Body of pancreas (tissue), 4 donors: ENCODE measurements at regions not wholly inside any gene's neighbourhood (a gene's known extent, or its start where the extent isn't known, plus 50 kb on each side); places are given as distances from the start of the nearest gene placed in this dataset.
"Not testable (repeated sequence)": the region's sequence is repeated elsewhere in the genome, so short reads cannot be mapped to it uniquely, and the experiment has no call there.

Experiments used
- POLR2A ChIP-seq, 3 donors: fragments of 450-650 bp; IDR thresholded peaks; one replicate each; pipeline ENCODE4 v1.6.1; 2016; ENCODE audit warnings: antibody characterized with exemption in 3 of 3, mild to moderate bottlenecking in 2 of 3
- TF ChIP-seq, protein P1 (sequence below), 7 experiments: fragments of 450-650 bp in 4 of 7; fragments of 200-600 bp in 3 of 7; sonication (generic) in 3 of 7; IDR thresholded peaks; one replicate each; pipeline ENCODE4 v1.5.1; 2016 to 2019; ENCODE audit warnings: antibody characterized with exemption in 7 of 7

DNA sequence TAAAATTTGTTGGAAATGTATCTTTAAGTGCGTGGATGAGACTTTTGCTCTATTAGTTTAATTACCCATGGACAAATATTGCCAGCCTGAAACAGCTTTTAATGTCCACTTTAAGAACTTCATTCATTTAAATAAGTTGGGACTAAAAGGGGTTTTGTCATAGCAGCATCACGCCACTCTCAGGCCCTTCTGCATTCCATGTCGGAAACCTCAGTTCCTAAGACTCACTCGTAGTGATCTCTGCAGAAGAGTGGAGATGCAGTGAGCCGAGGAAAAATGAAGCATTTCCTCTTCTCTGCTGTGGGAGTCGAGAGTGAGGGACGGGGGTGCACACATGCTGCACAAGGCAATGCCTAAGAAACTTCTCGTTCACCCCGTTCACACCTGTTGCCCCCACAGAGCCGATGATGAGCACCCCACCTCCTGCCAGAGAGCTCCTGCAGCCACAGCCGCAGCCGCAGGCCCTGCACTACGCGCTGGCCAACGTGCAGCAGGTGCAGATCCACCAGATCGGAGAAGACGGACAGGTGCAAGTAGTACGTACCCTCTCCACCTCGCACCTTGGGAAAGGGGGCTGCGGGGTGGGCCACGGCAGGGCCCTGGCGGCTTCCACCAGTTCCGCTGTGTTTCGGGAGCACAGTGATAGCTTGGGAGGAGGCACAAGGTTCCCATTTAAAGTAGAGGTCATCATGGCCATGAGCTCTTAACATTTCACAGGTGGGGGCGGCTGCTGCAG, 68.8 kb upstream of the CRYM start:
- TF ChIP-seq, protein P1, sequence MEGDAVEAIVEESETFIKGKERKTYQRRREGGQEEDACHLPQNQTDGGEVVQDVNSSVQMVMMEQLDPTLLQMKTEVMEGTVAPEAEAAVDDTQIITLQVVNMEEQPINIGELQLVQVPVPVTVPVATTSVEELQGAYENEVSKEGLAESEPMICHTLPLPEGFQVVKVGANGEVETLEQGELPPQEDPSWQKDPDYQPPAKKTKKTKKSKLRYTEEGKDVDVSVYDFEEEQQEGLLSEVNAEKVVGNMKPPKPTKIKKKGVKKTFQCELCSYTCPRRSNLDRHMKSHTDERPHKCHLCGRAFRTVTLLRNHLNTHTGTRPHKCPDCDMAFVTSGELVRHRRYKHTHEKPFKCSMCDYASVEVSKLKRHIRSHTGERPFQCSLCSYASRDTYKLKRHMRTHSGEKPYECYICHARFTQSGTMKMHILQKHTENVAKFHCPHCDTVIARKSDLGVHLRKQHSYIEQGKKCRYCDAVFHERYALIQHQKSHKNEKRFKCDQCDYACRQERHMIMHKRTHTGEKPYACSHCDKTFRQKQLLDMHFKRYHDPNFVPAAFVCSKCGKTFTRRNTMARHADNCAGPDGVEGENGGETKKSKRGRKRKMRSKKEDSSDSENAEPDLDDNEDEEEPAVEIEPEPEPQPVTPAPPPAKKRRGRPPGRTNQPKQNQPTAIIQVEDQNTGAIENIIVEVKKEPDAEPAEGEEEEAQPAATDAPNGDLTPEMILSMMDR (IDR thresholded peaks at IDR 0.05): not testable (repeated sequence)
- TF ChIP-seq POLR2A (IDR thresholded peaks at IDR 0.05): not testable (repeated sequence)
